GM21619 (cell line): ENCODE measurements at regions not wholly inside any gene's neighbourhood (a gene's known extent, or its start where the extent isn't known, plus 50 kb on each side); places are given as distances from the start of the nearest gene placed in this dataset.

Experiments
- ATAC-seq: cut with Tn5 transposase; IDR thresholded peaks from one replicate; pipeline ENCODE4 v1.9.1; 2021; ENCODE audit not compliant: unreplicated experiment

DNA sequence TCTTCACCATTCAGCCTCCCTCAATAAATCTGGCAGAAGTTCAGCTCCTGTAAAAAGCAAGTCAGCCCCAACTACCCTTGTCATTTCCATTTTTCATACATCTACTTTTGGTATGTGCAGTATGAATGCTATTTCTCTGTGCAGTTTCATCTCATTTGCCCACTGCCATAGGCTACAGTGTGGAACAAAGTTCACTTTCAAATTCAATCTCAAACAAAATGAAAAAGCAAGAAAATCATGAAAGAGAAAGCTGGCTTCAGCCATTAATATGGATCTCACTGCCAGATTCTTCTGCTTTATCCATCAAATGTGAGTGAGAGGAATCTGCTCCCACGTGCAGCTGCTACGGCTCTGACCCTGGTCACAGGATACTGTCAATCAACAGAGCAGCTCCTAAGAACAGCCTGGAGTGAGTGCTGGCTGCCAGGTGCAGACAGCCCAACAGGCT, 494.2 kb downstream of the ZNF608 start:
- ATAC-seq, result no peak

DNA sequence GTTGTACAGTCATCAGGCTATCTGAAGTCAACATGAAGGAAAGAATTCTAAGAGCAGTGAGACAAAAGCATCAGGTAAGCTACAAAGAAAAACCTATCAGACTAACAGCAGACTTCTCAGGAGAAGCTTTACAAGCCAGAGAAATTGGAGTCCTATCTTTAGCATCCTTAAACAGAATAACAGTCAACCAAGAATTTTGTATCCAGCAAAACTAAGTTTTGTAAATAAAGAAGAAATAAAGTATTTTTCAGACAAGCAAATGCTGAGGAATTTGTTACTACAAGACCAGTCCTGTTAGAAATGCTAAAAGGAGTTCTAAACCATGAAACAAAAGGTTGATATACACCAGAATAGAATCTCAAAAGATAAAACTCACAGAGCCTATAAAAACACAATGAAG, 501.2 kb downstream of the ZNF608 start:
- ATAC-seq, result no peak

- ATAC-seq, result no peak
Measured at GRCh38 chr5:124240732-124241131, 505.7 kb downstream of the ZNF608 start.

GRCh38 chr5:124239572-124239971, 506.9 kb downstream of the ZNF608 start:
- no peak for ATAC-seq

GRCh38 chr5:124238350-124238749, 508.1 kb downstream of the ZNF608 start:
- no peak for ATAC-seq

DNA sequence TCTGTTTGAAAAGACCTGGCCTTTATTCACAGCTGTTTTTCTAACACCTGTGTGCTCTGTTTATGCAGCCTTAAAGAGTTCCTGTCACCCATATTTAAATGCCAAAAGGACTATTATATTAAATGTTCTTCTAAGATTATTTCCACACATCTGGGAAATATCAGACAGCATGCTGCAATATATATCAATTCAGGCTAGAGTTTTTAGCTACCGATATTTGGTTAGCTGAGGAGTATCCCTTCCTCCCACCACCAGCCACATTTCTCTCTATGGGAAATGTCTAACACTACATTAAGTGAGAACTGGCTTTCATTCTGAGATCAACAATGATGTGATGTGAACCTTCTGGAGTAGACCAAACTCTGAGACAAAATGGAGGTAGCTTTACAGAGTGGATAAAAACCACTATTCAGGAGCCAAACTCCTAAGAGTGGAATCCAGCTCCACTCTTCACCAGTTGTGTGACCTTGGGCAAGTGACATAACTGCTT, 509.2 kb downstream of the ZNF608 start:
- ATAC-seq, result no peak

DNA sequence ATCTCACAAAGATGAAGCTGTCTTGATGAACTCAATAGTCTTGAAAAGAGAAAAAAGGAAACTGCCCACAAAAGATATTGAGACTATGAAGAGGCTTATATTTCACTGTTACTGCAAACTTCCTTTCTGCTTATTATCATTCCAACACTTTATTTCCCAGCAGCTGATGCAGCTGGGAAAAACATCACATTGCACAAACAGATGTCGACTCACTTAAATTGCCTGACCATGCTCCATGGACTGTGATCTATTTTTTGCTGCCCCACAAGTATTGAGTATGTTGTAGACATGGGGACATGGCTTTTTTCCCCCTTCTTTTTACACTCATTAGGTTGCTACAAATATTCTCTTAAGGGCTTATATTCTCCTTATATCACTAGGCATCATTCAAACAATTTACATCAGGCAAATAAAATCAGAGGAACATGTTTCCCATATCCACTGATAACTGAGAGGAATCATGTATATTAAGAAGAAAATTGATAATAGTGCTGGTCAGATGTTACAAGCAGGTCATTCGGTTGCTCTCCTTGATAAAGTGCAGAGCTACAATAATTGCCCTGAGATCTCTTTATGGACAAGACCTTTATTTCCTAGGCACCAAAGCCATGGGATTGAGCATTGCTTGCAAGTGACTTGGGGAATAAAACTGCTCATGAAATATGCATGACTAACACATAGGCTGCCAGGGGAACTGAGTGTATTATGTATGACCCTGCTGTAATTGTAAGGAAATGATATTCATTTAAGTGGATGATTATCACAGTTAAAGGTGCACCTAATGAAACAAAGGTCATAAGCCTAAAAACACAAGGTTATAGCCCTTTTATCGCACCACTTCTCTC, 509.9 kb downstream of the ZNF608 start:
- ATAC-seq, result no peak

GRCh38 chr5:124235576-124235975, 510.9 kb downstream of the ZNF608 start:
- no peak for ATAC-seq

DNA sequence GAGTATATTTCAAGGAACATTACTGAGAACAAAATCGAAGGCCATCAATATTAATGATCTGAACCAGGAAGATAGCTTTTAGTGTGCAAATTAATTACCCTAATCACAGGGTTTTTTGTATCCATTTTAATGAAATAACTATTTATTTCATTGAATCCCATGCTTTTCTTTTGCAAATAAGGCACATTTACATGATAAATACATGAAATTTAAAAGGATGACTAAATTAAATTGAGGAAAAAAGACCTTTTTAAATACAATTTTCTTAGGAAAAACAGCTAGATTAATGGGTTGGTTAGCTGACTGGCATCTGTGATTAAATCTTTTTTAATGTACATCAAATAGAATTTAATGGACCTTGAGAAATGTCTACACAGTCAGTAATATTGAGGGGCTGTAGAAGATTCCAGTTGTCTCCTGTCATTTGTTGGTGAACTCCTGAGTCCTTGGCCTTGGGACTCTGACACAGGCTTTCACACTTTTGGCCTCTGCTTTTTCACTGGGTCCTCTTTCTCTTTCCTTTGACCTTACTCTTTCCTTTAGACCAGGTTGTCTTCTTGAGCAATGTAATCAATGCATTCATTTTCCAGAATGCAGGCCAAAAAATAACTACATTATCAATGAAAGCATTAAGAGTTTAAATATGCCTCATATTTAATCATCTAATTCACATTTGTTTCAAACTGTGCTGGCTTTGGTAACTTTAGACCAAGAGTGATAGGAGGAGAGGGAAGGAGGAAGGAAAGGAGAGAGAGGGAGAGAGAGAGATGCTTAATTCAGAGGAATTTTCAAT, 511.5 kb downstream of the ZNF608 start:
- ATAC-seq, result no peak

DNA sequence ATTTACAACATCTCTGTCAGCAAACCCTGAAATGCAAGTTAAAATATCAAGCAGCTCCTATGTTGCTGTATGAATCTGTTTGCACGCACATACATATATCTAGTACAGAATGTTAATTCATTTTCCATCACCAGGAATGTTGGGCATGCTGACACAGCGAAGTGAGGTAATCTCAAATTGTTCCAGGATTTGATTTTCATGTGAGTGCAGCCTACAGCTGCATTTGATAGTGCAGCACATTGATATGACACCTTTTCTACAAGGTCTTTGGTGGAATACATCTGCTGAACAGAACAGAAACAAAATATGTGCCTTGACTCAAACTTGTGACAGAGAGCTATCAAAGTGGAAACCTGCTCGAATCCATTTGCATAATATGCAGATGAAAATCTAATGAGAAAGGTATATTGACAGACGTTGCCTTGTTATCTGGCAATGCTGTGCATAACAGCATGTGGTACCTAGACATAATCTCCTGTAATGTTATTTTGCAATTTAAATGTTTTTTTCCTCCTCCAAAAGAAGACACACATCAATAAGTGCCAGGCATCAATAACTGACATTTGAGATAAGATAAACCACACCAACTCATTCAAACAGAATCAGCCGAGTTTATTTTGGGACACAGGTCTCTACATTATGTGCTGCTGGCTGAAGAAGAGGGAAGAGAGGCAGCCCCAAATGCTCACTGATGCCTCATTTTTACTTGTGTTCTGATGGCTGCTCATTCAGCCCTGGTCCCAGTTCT, 512.2 kb downstream of the ZNF608 start:
- no peak for ATAC-seq

DNA sequence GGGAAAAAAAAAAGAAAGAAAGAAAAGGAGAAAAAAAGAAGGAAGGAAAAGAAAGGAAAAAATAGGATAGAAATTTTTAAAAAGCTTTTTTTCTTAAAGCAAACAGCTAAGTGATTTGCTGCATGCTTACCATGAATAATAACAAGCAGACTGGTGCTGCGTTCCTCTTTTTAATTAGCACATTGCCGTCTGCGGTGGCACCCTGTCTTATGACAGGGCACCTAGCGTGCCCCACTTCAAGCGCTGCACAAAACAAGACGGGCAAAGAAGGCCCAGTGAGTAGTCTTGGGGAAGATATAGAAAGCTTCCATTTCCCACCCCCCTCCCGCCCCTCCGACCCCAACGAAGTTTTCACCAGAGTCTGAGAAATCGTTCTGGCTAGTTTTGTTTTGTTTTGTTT, 513.9 kb downstream of the ZNF608 start:
- ATAC-seq, result no peak

- ATAC-seq, result no peak
Measured at GRCh38 chr5:124231802-124232201, 514.6 kb downstream of the ZNF608 start.

- ATAC-seq, result no peak
Measured at GRCh38 chr5:124231230-124231629, 515.2 kb downstream of the ZNF608 start.

DNA sequence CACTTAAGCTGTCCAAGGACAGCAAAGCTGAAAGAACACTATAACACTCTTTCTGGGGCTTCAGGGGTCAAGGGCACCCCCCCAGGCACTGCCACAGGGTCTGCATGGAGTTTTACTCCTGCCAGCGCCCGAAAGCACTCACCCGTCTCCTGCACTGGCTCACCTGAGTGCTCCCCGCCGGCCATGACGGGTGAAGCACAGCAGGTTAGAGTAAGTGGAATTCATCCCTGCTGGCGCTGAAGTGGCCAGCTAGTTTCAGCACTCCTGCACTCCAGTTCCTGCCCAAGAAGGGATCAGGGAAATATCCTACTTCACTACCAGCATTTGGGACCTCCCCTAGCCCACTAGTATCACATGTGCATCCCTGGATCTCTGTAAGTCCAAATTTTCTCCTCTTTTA, 516.0 kb downstream of the ZNF608 start:
- ATAC-seq, result no peak

DNA sequence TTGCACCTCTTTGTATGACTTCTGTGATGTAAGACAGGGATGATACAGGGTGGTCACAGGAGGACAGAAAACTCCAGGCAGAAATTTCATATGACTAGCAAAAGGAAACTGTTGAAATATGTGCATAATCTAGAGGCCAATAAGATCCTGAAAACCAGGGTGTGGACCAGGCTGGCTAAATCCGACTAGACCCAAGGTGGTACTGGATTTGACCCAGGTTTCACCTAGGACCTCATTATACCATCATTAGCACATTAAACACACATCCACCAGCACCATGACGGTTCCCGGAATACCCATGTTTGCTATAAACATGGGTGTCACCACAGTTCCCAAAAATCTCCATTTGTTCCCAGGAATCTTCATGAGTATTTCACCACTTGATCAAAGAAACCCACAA, 517.1 kb downstream of the ZNF608 start:
- ATAC-seq, result no peak

DNA sequence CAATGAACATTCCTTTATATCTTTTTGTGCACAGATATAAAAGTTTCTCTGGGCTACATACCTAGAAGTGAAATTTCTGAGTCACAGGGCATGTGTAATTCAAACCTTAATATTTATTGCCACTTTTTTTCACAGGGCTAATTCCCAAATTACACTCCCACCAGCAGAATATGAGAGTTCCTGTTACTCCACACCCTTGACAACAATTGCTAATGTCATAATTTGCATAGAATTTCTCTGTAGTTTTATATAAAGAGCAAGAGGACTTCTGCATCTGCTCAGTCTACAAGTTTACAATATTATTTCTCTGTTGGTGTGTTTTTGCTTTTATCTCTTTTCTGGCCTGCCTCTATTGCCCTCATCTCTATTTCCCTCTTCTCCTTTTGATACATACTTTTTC, 518.5 kb downstream of the ZNF608 start:
- ATAC-seq, result no peak

- no peak for ATAC-seq
Measured at GRCh38 chr5:124220418-124220817, 526.0 kb downstream of the ZNF608 start.

- ATAC-seq, result no peak
Measured at GRCh38 chr5:124212934-124213333, 533.5 kb downstream of the ZNF608 start.

- ATAC-seq, result no peak
Measured at GRCh38 chr5:124210111-124210910, 536.1 kb downstream of the ZNF608 start.

GRCh38 chr5:124207118-124207517, 539.3 kb downstream of the ZNF608 start:
- no peak for ATAC-seq

- no peak for ATAC-seq
Measured at GRCh38 chr5:124206540-124206939, 539.9 kb downstream of the ZNF608 start.
